ENCODE measurements at regions not wholly inside any gene's neighbourhood (a gene's known extent, or its start where the extent isn't known, plus 50 kb on each side); places are given as distances from the start of the nearest gene placed in this dataset.

- Histone ChIP-seq H3K9me3 (replicated peaks in 1 of 3) (no peaks in the 10 kb centered on the region), H3K27ac (no peak overlapping the region), H3K4me1 (replicated peaks in 1 of 2) (no peaks in the 10 kb centered on the region), H3K27me3 (no peaks in the 10 kb centered on the region), H3K36me3 (replicated peaks in 1 of 2) (no peaks in the 10 kb centered on the region), H3K4me3 (no peak overlapping the region)
- 58 to 72% (median 65%) methylated on average over 4 of the region's 4 CpGs for WGBS, 4 donors
- no peak for TF ChIP-seq POLR2A (IDR thresholded peaks at IDR 0.05)
- intact Hi-C loops (cut with DNase I) = no loop called here
- DNase-seq = no peak
These were observed 188.2 kb downstream of the CCT6B start for GRCh38 chr17:34773036-34773435.

DNA sequence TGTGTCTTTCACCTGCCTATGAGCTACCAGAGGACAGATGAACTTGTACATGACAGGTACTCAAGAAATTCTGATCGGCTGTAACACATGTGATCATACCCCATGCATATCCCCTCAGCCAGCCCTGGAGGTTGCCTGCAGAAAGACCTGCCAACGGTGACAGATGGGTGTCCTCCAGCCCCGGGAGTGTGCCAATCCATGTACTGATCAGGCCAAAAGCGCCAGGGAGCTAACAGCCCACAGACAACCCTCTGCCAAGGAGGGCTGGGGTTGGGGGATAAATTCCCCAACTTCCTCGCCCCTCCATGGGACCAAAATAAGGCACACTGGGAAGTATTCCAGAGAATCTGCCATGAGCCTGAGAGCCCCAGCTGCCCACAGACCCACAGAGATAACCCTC is 189.4 kb downstream of the CCT6B start:
- H3K4me3 ChIP-seq = no peak overlapping the region
- DNase-seq = no peak
- no peaks in the 10 kb centered on the region for H3K36me3 ChIP-seq (replicated peaks in 1 of 2)
- intact Hi-C loops (cut with DNase I) = no loop called here
- H3K9me3 ChIP-seq (replicated peaks in 1 of 3) = no peaks in the 10 kb centered on the region
- 58 to 66% (median 64%) methylated on average over 3 to 5 of the region's 5 CpGs for WGBS, 4 donors
- no peaks in the 10 kb centered on the region for H3K4me1 ChIP-seq (replicated peaks in 1 of 2)
- H3K27me3 ChIP-seq = no peaks in the 10 kb centered on the region
- no peak overlapping the region for H3K27ac ChIP-seq
- TF ChIP-seq CTCF (IDR thresholded peaks at IDR 0.05) = no peak
- TF ChIP-seq POLR2A (IDR thresholded peaks at IDR 0.05) = no peak

DNA sequence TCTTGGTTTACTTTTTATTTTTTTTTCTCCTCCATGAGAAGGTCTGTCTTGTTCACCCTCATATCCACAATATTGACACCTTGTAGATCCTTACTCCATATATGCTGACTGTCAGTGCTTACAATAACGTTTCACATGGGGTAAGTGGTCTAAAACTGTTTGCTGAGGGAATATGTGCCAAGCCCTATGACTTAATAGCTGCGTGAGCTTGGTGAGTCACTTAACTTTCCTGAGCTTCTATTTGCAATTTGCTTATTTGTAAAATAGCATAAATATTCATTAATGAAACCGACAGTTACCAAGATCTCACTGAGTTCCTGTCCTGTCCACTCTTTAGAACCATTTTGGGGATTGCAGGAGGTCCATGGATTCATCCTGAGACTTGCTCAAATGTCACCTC is 190.7 kb downstream of the CCT6B start:
- Histone ChIP-seq H3K4me1 (replicated peaks in 1 of 2) (no peaks in the 10 kb centered on the region), H3K9me3 (replicated peaks in 1 of 3) (no peaks in the 10 kb centered on the region), H3K27me3 (no peaks in the 10 kb centered on the region), H3K36me3 (replicated peaks in 1 of 2) (no peaks in the 10 kb centered on the region), H3K27ac (no peak overlapping the region), H3K4me3 (no peak overlapping the region)
- no peak for TF ChIP-seq CTCF (IDR thresholded peaks at IDR 0.05)
- TF ChIP-seq POLR2A (IDR thresholded peaks at IDR 0.05) = no peak
- intact Hi-C loops (cut with DNase I) = no loop called here
- no peak for DNase-seq
- WGBS, 4 donors = 54 to 62% (median 57%) methylated on average over 3 of the region's 3 CpGs

DNA sequence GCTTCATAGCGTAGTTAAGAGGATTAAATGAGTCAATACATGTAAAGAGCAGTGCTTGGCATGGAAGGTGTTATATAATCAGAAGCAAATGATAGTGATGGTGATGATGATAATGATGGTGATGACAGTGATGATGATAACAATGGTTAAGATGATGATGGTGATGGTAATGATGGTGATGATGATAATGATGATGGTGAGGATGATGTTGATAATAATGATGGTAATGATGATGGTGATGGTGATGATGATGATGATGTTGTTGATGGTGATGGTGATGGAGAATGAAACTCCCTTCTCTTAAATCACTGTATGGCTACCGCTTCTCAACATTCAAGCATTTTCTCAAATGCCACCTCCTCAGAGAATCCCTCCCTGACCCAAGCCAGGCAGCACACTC is 190.5 kb downstream of the TMEM132E start:
- H3K27me3 ChIP-seq = no peaks in the 10 kb centered on the region
- no peak overlapping the region for H3K4me3 ChIP-seq
- H3K9me3 ChIP-seq (replicated peaks in 1 of 3) = no peaks in the 10 kb centered on the region
- 88 to 93% (median 91%) methylated on average over 2 of the region's 2 CpGs for WGBS, 4 donors
- H3K36me3 ChIP-seq (replicated peaks in 1 of 2) = no peaks in the 10 kb centered on the region
- no peak overlapping the region for H3K27ac ChIP-seq
- intact Hi-C loops (cut with DNase I) = no loop called here
- H3K4me1 ChIP-seq (replicated peaks in 1 of 2) = no peaks in the 10 kb centered on the region
- no peak for DNase-seq
- no peak for TF ChIP-seq POLR2A (IDR thresholded peaks at IDR 0.05)
- no peak for TF ChIP-seq CTCF (IDR thresholded peaks at IDR 0.05)

DNA sequence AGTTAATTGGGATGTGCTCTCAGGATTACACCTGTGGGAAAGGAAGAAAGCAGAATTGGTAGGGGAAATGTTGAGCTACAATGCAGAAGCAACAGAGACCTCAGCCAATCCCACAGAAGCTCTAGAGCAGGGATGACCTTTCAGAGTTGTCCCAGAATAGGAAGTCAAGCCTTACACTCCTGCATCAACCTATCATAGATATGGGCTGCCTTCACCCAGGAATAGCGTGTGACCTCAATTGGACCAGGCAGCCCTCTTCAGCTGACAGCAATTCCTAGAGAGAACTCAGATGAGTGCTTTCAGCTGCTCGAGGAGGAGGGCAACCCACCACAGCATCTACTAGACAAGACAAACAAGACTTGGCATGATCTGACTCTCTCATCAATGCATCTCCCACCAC is 189.7 kb downstream of the TMEM132E start:
- no peak for TF ChIP-seq POLR2A (IDR thresholded peaks at IDR 0.05)
- no peak overlapping the region for H3K4me3 ChIP-seq
- WGBS, 4 donors = 69 to 86% (median 75%) methylated on average over 2 of the region's 2 CpGs
- intact Hi-C loops (cut with DNase I) = no loop called here
- no peak for DNase-seq
- no peaks in the 10 kb centered on the region for H3K4me1 ChIP-seq (replicated peaks in 1 of 2)
- H3K27me3 ChIP-seq = no peaks in the 10 kb centered on the region
- H3K36me3 ChIP-seq (replicated peaks in 1 of 2) = no peaks in the 10 kb centered on the region
- no peaks in the 10 kb centered on the region for H3K9me3 ChIP-seq (replicated peaks in 1 of 3)
- no peak overlapping the region for H3K27ac ChIP-seq
